Testis (tissue), 2 donors: ENCODE measurements at regions not wholly inside any gene's neighbourhood (a gene's known extent, or its start where the extent isn't known, plus 50 kb on each side); places are given as distances from the start of the nearest gene placed in this dataset.

ENCODE experiments used
- POLR2A ChIP-seq: fragments of 450-650 bp; IDR thresholded peaks from one replicate; pipeline ENCODE4 v1.6.1; 2017; ENCODE audit warnings: antibody characterized with exemption, mild to moderate bottlenecking, moderate library complexity
- TF ChIP-seq, protein P1 (sequence below), 3 experiments: fragments of 450-650 bp in 2 of 3; fragments of 200-600 bp in 1 of 3; sonication (generic) in 1 of 3; IDR thresholded peaks; one replicate each; pipeline ENCODE4 v1.5.1; 2016 to 2019; ENCODE audit warnings: antibody characterized with exemption in 3 of 3, mild to moderate bottlenecking in 2 of 3, moderate library complexity in 1 of 3

DNA sequence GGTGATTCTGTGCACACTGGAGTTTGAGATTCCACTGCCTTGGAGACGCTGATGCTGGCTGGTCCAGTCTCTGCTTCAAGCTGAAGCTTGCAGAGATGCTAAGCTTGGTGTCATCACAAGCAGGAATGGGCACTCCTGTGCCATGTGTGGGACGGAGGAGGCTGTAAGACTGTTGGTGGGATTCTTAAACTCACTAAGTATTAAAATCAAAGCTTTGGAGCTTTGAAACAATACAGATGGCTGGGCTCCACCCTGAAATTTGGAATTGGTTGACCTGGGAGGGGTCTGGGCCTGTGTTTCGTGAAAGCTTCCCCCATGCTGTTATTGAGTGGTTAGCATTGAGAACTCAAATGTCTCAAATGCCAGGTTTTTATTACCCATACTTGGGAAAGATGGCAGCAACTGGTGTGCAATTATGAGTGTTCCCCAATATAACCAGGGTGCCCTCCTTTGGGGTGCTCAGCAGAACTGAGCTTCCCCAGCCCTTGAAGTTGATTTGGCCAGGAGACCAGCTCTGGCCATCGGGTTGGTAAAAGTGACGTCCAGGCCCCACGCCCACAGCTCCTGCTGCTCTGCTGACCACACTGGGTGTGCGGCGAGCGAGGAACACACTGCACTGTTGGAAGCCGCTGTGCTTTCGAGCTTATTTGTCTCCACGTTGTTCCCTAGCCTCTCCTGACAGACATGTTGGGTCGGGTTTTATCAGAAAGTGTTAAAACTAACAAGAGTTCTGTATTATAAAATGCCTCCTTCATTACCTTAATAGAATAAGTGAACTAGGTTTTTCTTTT lies 377.7 kb downstream of the GLRX3 start:
- TF ChIP-seq, protein P1, sequence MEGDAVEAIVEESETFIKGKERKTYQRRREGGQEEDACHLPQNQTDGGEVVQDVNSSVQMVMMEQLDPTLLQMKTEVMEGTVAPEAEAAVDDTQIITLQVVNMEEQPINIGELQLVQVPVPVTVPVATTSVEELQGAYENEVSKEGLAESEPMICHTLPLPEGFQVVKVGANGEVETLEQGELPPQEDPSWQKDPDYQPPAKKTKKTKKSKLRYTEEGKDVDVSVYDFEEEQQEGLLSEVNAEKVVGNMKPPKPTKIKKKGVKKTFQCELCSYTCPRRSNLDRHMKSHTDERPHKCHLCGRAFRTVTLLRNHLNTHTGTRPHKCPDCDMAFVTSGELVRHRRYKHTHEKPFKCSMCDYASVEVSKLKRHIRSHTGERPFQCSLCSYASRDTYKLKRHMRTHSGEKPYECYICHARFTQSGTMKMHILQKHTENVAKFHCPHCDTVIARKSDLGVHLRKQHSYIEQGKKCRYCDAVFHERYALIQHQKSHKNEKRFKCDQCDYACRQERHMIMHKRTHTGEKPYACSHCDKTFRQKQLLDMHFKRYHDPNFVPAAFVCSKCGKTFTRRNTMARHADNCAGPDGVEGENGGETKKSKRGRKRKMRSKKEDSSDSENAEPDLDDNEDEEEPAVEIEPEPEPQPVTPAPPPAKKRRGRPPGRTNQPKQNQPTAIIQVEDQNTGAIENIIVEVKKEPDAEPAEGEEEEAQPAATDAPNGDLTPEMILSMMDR (IDR thresholded peaks at IDR 0.05), result no peak
- TF ChIP-seq POLR2A, result no peak
